ENCODE measurements at regions not wholly inside any gene's neighbourhood (a gene's known extent, or its start where the extent isn't known, plus 50 kb on each side); places are given as distances from the start of the nearest gene placed in this dataset.

- Histone ChIP-seq H3K9me3 (peaks cover 0 to 4% (median 0%) of the 10 kb centered on the region in 3 donors), H3K36me3 (replicated peaks in 1 of 2; ENCODE audit: insufficient read depth in 1 of 2, low read depth in 2 of 2) (no peaks in the 10 kb centered on the region), H3K4me3 (no peak overlapping the region), H3K27ac (no peak overlapping the region), H3K4me1 (no peaks in the 10 kb centered on the region), H3K27me3 (no peaks in the 10 kb centered on the region)
- DNase-seq (no peak), ATAC-seq (no peak)
- TF ChIP-seq CTCF (IDR thresholded peaks at IDR 0.05), result no peak
- no peak for TF ChIP-seq POLR2A (IDR thresholded peaks at IDR 0.05)
- 27 to 38% methylated on average over 5 of the region's 5 CpGs for WGBS, 2 donors
- intact Hi-C loops (cut with DNase I), result no loop called here
Observed at GRCh38 chr20:57027777-57028176, 238.7 kb downstream of the BMP7 start.

- intact Hi-C loops (cut with DNase I), result no loop called here
- no peak overlapping the region for H3K4me3 ChIP-seq
- H3K27ac ChIP-seq, result no peak overlapping the region
- DNase-seq, result no peak
- H3K36me3 ChIP-seq (replicated peaks in 1 of 2; ENCODE audit: insufficient read depth in 1 of 2, low read depth in 2 of 2), result no peaks in the 10 kb centered on the region
- WGBS, 2 donors, result 48 to 61% methylated on average over 11 to 14 of the region's 14 CpGs
- no peaks in the 10 kb centered on the region for H3K27me3 ChIP-seq
- no peak for ATAC-seq
- no peaks in the 10 kb centered on the region for H3K9me3 ChIP-seq
- TF ChIP-seq POLR2A (IDR thresholded peaks at IDR 0.05), result no peak
- no peak for TF ChIP-seq CTCF (IDR thresholded peaks at IDR 0.05)
- no peaks in the 10 kb centered on the region for H3K4me1 ChIP-seq
Observed at GRCh38 chr20:57030611-57031600, 235.5 kb downstream of the BMP7 start.

GRCh38 chr20:57031867-57032355 lies 234.5 kb downstream of the BMP7 start:
- ATAC-seq, result no peak
- Histone ChIP-seq H3K36me3 (replicated peaks in 1 of 2; ENCODE audit: insufficient read depth in 1 of 2, low read depth in 2 of 2) (no peaks in the 10 kb centered on the region), H3K27ac (no peak overlapping the region), H3K27me3 (no peaks in the 10 kb centered on the region), H3K9me3 (no peaks in the 10 kb centered on the region), H3K4me3 (no peak overlapping the region), H3K4me1 (no peaks in the 10 kb centered on the region)
- intact Hi-C loops (cut with DNase I), result no loop called here
- DNase-seq, result no peak
- 35 to 63% methylated on average over 2 of the region's 2 CpGs for WGBS, 2 donors
- no peak for TF ChIP-seq POLR2A (IDR thresholded peaks at IDR 0.05)
- no peak for TF ChIP-seq CTCF (IDR thresholded peaks at IDR 0.05)

GRCh38 chr20:57032847-57033246 lies 233.6 kb downstream of the BMP7 start:
- WGBS, 2 donors, result 35 to 47% methylated on average over 9 of the region's 9 CpGs
- ATAC-seq (no peak), DNase-seq (no peak)
- Histone ChIP-seq H3K4me1 (no peaks in the 10 kb centered on the region), H3K27ac (no peak overlapping the region), H3K9me3 (no peaks in the 10 kb centered on the region), H3K27me3 (no peaks in the 10 kb centered on the region), H3K36me3 (replicated peaks in 1 of 2; ENCODE audit: insufficient read depth in 1 of 2, low read depth in 2 of 2) (no peaks in the 10 kb centered on the region), H3K4me3 (no peak overlapping the region)
- no peak for TF ChIP-seq POLR2A (IDR thresholded peaks at IDR 0.05)
- no peak for TF ChIP-seq CTCF (IDR thresholded peaks at IDR 0.05)
- intact Hi-C loops (cut with DNase I), result no loop called here
